Peyer's patch (tissue), 4 donors: ENCODE measurements at regions not wholly inside any gene's neighbourhood (a gene's known extent, or its start where the extent isn't known, plus 50 kb on each side); places are given as distances from the start of the nearest gene placed in this dataset.
"Not testable (repeated sequence)": the region's sequence is repeated elsewhere in the genome, so short reads cannot be mapped to it uniquely, and the experiment has no call there.

Experiments used
- DNase-seq, 3 donors: peaks; one replicate each; pipeline ENCODE4 v3.0.0-alpha.2; 2017 to 2019
- H3K27ac ChIP-seq, 4 donors: fragments of 200-600 bp; sonication (generic); one replicate each; pipeline ENCODE4 v1.5.1; 2016 to 2019
- H3K27me3 ChIP-seq, 2 donors: fragments of 200-600 bp; sonication (generic); one replicate each; pipeline ENCODE4 v1.5.1; 2019
- H3K36me3 ChIP-seq, 3 donors: fragments of 200-600 bp; sonication (generic); one replicate each; pipeline ENCODE4 v1.5.1; 2016 to 2019
- H3K4me1 ChIP-seq, 4 donors: fragments of 200-600 bp; sonication (generic); one replicate each; pipeline ENCODE4 v1.5.1; 2016 to 2019
- H3K4me3 ChIP-seq, 4 donors: fragments of 200-600 bp; sonication (generic); 1 replicate in 3 of 4; 2 replicates in 1 of 4; pipeline ENCODE4 v1.5.1; 2016 to 2019; ENCODE audit warnings: mild to moderate bottlenecking in 1 of 4
- H3K9me3 ChIP-seq, 4 donors: fragments of 200-600 bp; sonication (generic); one replicate each; pipeline ENCODE4 v1.5.1; 2016 to 2019; ENCODE audit warnings: mild to moderate bottlenecking in 1 of 4
- CTCF ChIP-seq, 6 experiments: fragments of 450-650 bp in 4 of 6; fragments of 200-600 bp in 2 of 6; sonication (generic) in 1 of 6; IDR thresholded peaks; one replicate each; pipeline ENCODE4 v1.5.1; 2017 to 2019; ENCODE audit warnings: antibody characterized with exemption in 6 of 6, mild to moderate bottlenecking in 3 of 6, moderate library complexity in 1 of 6
- POLR2A ChIP-seq, 2 donors: fragments of 450-650 bp; IDR thresholded peaks; one replicate each; pipeline ENCODE4 v1.5.1; 2017; ENCODE audit warnings: antibody characterized with exemption in 2 of 2, mild to moderate bottlenecking in 2 of 2, moderate library complexity in 2 of 2

- Histone ChIP-seq H3K27me3 (no peaks in the 10 kb centered on the region), H3K27ac (no peak overlapping the region), H3K4me3 (no peak overlapping the region), H3K36me3 (no peaks in the 10 kb centered on the region), H3K9me3 (no peaks in the 10 kb centered on the region), H3K4me1 (no peaks in the 10 kb centered on the region)
- TF ChIP-seq CTCF (IDR thresholded peaks at IDR 0.05), result no peak
- no peak for TF ChIP-seq POLR2A (IDR thresholded peaks at IDR 0.05)
- DNase-seq, result no peak
Observed at GRCh38 chr2:221896505-221897151, 324.5 kb upstream of the EPHA4 start.

- no peak overlapping the region for H3K4me3 ChIP-seq
- H3K27ac ChIP-seq, result peak overlapping the region in 1 of 4 donors; percentile 35
- no peaks in the 10 kb centered on the region for H3K9me3 ChIP-seq
- DNase-seq, result no peak
- no peak for TF ChIP-seq POLR2A (IDR thresholded peaks at IDR 0.05)
- TF ChIP-seq CTCF (IDR thresholded peaks at IDR 0.05), result no peak
- no peaks in the 10 kb centered on the region for H3K36me3 ChIP-seq
- no peaks in the 10 kb centered on the region for H3K4me1 ChIP-seq
- no peaks in the 10 kb centered on the region for H3K27me3 ChIP-seq
Observed at GRCh38 chr2:221895366-221896121, 323.4 kb upstream of the EPHA4 start.

- Histone ChIP-seq H3K4me3 (no peak overlapping the region), H3K9me3 (no peaks in the 10 kb centered on the region), H3K36me3 (no peaks in the 10 kb centered on the region), H3K4me1 (no peaks in the 10 kb centered on the region), H3K27ac (no peak overlapping the region), H3K27me3 (no peaks in the 10 kb centered on the region)
- TF ChIP-seq CTCF (IDR thresholded peaks at IDR 0.05) (no peak), POLR2A (IDR thresholded peaks at IDR 0.05) (no peak)
- DNase-seq, result no peak
Observed at GRCh38 chr2:221893501-221893900, 321.4 kb upstream of the EPHA4 start.

GRCh38 chr2:221892006-221892405 lies 319.9 kb upstream of the EPHA4 start:
- not testable (repeated sequence) for DNase-seq, H3K4me3 ChIP-seq, H3K27ac ChIP-seq, H3K27me3 ChIP-seq, H3K9me3 ChIP-seq, H3K36me3 ChIP-seq, H3K4me1 ChIP-seq

GRCh38 chr2:221883976-221884375 lies 311.9 kb upstream of the EPHA4 start:
- TF ChIP-seq CTCF (IDR thresholded peaks at IDR 0.05) (no peak), POLR2A (IDR thresholded peaks at IDR 0.05) (no peak)
- no peak for DNase-seq
- Histone ChIP-seq H3K36me3 (no peaks in the 10 kb centered on the region), H3K9me3 (no peaks in the 10 kb centered on the region), H3K4me1 (no peaks in the 10 kb centered on the region), H3K4me3 (no peak overlapping the region), H3K27ac (no peak overlapping the region), H3K27me3 (no peaks in the 10 kb centered on the region)

- H3K36me3 ChIP-seq, result no peaks in the 10 kb centered on the region
- TF ChIP-seq POLR2A (IDR thresholded peaks at IDR 0.05) (no peak), CTCF (IDR thresholded peaks at IDR 0.05) (no peak)
- H3K27ac ChIP-seq, result no peak overlapping the region
- H3K4me1 ChIP-seq, result no peaks in the 10 kb centered on the region
- H3K4me3 ChIP-seq, result no peak overlapping the region
- H3K27me3 ChIP-seq, result no peaks in the 10 kb centered on the region
- no peak for DNase-seq
- H3K9me3 ChIP-seq, result no peaks in the 10 kb centered on the region
Observed at GRCh38 chr2:221876016-221876415, 303.9 kb upstream of the EPHA4 start.
